GM15510 (cell line): ENCODE measurements at regions not wholly inside any gene's neighbourhood (a gene's known extent, or its start where the extent isn't known, plus 50 kb on each side); places are given as distances from the start of the nearest gene placed in this dataset.

Source experiments
- POLR2A ChIP-seq: IDR thresholded peaks from 3 replicates; pipeline ENCODE4 v1.6.1; 2011; ENCODE audit warnings: borderline replicate concordance; ENCODE audit not compliant: insufficient read length; ENCODE audit errors: extremely low read depth

- no peak for TF ChIP-seq POLR2A
Observed at GRCh38 chr4:14835288-14835687, 167.0 kb upstream of the CPEB2 start.

- no peak for TF ChIP-seq POLR2A
Observed at GRCh38 chr4:14835708-14836425, 166.4 kb upstream of the CPEB2 start.

DNA sequence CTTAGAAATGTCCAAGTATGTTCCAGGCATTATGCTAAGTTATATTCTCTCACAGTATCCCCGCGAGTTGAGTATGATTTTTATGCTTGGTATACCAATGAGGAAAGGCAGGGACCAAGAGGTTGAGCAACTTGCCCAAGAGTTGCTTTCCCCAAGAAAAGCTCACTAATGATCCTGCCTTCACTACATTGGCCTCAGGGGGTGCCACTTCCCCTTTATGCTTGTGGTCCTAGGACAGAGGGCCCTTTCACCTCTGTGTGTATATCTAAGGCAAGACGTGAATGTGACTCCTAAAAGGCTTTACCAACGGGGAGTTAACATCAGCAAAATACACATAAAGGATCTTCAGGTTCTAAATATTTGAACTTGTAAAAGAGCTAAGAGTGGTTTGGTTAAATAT, 164.4 kb upstream of the CPEB2 start:
- TF ChIP-seq POLR2A = no peak

DNA sequence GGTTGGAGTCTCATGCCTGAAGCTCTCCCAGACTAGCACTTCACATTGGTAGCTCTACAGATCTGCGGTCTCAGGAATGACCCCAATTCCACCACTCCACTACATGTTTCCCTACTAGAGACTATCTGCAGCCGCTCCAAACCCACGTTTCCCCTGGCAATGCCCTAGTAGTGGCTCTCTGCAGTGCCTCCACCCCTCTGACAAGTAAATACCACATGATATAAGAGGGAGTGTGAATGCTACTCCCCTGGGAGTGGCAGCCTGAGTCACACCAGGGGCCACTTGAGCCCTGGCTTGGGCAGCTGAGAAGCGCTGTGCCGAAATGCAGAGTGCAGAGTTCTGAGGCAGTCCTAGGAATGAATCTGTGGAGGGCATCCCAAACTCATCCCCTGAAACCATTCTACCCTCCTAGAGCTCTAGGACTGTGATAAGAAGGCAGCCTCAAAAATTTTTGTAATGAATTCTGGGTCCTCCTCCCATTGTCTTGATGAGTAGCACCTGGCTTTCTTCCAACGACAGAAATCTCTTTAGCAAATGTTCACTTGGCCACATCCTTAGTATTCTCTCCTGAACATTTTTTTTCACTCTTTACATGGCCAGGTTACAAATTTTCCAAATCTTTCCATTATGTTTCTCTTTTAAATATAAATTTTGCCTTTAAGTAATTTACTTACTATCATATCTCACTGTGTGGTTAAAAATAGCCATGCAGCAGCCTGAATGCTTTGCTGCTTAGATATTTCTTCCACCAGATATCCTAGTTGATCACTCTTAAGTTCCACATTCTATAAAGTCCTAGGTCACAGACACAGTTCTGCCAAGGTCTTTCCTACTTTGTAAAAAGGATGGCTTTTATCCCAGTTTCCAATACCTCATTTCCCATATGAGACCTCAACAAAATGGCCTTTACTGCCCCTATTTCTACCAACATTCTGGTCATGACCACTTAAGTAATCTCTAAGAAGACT, 160.2 kb upstream of the CPEB2 start:
- TF ChIP-seq POLR2A = no peak

DNA sequence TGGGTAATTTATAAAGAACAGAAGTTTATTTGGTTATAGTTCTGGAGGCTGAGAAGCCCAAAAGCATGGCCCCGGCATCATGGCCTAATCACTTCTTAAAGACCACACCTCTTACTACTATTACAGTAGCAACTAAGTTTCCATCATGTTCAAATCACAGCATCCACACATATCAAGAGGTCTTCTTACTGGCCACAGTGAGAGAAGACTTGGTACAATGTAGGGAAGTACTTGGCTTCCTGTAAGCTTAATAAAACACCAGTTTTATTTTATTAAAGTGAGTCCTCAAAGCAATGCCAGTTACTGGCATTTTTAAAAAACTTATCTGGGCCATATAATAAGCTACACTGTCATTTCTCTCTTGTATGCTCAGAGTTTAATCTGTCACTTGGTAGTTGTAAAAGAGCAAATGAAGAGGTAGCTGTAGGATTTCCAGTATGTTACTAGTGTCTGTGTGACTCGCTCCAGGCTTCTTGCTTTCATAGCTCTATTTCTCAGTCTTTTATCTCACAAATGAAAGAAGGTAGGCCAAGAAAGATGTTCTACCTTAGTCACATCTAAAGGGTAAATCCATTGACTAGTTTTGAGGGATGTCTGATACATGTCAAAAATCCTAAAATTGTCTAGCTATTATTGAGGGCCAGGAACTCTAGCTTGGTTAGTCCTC, 159.2 kb upstream of the CPEB2 start:
- no peak for TF ChIP-seq POLR2A

- TF ChIP-seq POLR2A = no peak
Observed at GRCh38 chr4:14844061-14844460, 158.2 kb upstream of the CPEB2 start.

DNA sequence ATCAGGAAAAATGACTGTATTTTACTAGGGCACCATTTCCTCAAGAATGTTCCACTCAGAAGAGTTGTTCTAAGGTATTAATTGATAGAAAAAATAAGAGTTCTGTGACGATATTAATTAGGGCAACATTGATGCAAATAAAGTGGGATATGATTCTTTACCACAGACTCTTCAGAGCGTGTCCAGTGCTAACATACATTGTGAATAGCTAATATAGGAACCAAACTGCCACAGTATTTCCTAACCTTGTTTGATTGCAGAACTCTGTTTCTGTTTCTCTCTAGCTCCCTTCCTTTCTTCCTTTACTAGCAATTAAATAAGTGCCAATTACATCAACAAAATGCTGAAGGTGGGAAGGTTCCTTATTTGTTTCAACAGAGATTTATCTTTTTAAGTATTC, 154.1 kb upstream of the CPEB2 start:
- no peak for TF ChIP-seq POLR2A

DNA sequence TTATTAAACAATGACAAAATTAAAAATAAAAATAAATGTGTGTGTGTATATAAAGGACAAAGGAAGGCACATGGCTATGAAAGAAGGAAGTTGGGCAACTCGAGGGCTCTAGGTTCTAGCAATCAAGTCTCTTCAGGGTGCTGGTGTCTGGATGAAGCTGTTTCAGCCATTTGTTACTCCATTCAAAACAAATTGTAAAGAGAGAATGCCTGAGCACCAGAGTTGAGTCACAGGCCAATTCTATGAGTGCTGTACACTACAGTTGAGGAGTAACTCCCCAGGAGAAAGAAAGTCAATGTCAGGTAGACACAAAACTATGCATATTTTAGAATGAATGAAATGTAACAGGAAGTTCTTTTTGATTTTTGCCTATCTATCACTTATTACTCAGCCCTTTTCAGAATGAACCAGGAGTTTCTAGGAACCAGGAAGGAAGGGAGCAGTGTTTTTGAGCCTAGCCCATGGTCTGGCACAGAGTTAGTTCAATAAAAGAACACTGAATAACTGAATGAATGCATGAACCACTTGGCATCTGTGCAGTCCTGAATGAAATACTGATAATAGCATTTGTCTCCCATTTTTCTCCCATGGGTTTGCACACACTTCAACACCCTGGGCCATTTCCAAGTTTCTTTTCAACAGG, 151.7 kb upstream of the CPEB2 start:
- no peak for TF ChIP-seq POLR2A

DNA sequence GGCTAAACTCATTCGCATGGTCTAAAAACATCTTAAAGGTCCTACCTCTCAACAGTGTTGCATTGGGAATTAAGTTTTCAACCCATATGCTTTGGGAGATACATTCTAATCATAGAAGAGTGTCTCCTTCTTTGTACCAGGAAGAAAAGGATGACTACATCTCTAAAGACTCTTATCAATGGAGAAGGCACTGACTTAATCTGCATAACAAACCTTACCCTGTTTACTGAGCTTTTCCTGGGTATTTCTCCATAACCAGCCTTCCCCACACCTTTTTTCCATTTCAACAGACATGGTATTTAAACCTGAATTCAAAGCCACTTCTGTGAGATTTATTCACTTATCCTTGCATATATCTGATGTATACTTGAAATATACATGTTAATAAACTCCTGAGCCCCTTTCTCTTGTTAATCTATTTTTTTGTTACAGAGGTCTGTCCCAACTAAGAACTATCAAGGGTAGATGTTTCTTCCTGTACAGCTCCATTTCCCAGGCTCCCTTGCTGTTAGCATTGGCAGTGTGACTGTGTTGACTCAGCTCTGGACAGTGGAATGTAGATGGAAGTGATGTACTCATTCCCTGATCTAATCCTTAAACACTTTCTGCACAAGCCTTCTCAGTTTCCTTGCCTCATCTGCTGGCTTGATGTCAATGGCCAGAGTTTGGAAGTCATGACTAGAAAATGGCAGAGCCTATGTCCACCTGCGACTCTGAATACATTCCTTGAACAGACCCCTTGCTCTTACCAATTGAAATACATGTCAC, 148.9 kb upstream of the CPEB2 start:
- no peak for TF ChIP-seq POLR2A

- no peak for TF ChIP-seq POLR2A
Observed at GRCh38 chr4:14855719-14856061, 146.6 kb upstream of the CPEB2 start.

- no peak for TF ChIP-seq POLR2A
Observed at GRCh38 chr4:14856062-14856933, 146.0 kb upstream of the CPEB2 start.

DNA sequence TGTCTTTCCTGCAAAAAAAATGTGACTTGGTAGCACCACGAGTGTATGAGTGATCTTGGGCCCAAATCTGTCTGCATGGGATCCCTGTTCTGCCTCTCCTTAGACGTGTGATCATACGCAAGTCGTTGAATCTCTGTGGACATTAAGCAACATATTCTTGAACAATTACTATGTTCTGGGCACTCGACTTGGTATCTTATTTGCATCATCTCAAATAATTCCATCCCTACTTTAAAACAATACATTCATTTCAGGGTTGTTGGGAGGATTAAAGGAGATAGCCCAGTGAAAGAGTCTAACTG, 145.4 kb upstream of the CPEB2 start:
- no peak for TF ChIP-seq POLR2A

- TF ChIP-seq POLR2A = no peak
Observed at GRCh38 chr4:14857475-14857874, 144.8 kb upstream of the CPEB2 start.
